ENCODE measurements at regions not wholly inside any gene's neighbourhood (a gene's known extent, or its start where the extent isn't known, plus 50 kb on each side); places are given as distances from the start of the nearest gene placed in this dataset.

DNA sequence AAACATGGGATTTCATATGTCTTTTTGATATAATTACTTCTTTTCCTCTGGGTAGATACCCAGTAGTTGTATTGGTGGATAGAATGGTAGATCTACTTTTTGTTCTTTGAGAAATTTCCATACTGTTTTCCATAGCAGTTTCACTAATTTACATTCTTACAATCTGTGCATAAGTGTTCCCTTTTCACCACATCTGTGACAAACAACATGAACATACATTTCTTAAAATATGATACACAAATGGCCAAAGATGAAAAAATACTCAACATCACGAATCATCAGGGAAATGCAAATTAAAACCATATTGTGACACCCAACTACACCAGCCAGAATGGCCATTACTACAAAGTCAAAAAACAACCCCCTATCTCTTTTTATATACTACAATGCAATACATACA, 1778.5 kb upstream of the ACO1 start (continued):
- TF ChIP-seq CHD7 (IDR thresholded peaks at IDR 0.05; ENCODE audit: insufficient replicate concordance, low read length) (no peak), SIX5 (IDR thresholded peaks at IDR 0.05; ENCODE audit: low read depth, low read length) (no peak), ASH2L (IDR thresholded peaks at IDR 0.05; ENCODE audit: low read length) (no peak), SRF (IDR thresholded peaks at IDR 0.05; ENCODE audit: low read depth, low read length) (no peak), SIRT6 (IDR thresholded peaks at IDR 0.05; ENCODE audit: low read length) (no peak), CHD2 (IDR thresholded peaks at IDR 0.05; ENCODE audit: low read length) (no peak), HDAC2 (IDR thresholded peaks at IDR 0.05; ENCODE audit: borderline replicate concordance in 1 of 2, low read depth in 2 of 2, low read length in 2 of 2) (no peak), PHF8 (conservative IDR thresholded peaks at IDR 0.05; ENCODE audit: low read depth, low read length) (no peak), MAFK (IDR thresholded peaks at IDR 0.05; ENCODE audit: low read depth, low read length) (no peak), EP300 (IDR thresholded peaks at IDR 0.05; ENCODE audit: borderline replicate concordance in 1 of 2, low read depth in 2 of 2, low read length in 2 of 2) (no peak), NRF1 (IDR thresholded peaks at IDR 0.05; ENCODE audit: low read depth, low read length) (no peak)
